ENCODE measurements at regions not wholly inside any gene's neighbourhood (a gene's known extent, or its start where the extent isn't known, plus 50 kb on each side); places are given as distances from the start of the nearest gene placed in this dataset.

- Mint-ChIP-seq H3K4me3 (no peak overlapping the region), H3K27ac (no peak overlapping the region), H3K9me3 (peaks cover 0 to 3% (median 0%) of the 10 kb centered on the region in 3 donors), H3K36me3 (no peaks in the 10 kb centered on the region), H3K27me3 (no peaks in the 10 kb centered on the region), H3K4me1 (no peaks in the 10 kb centered on the region)
Measured at GRCh38 chr2:150234787-150235446, 252.6 kb downstream of the RND3 start.

DNA sequence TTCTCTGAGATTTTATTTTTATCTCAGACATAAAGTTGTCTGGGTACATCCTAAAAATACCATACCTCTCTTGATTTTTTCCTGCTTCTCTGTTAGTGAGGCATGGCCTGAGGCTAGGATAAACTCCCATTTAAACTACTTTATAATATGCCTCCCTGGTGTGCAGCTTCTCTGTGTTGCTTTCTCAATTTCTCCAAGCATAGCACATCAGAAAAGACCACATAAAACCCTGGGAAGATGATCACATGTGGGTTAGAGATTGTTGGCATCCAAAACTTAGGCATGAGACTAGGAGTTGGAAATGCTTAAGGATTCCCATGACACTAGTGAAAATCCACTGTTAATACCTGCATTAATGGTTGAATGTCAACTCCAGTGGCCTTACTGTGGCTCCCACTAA lies 254.6 kb downstream of the RND3 start:
- H3K27ac Mint-ChIP-seq, result no peak overlapping the region
- no peak overlapping the region for H3K4me3 Mint-ChIP-seq
- no peaks in the 10 kb centered on the region for H3K27me3 Mint-ChIP-seq
- H3K36me3 Mint-ChIP-seq, result no peaks in the 10 kb centered on the region
- H3K4me1 Mint-ChIP-seq, result no peaks in the 10 kb centered on the region
- H3K9me3 Mint-ChIP-seq, result peaks cover 0 to 3% (median 0%) of the 10 kb centered on the region in 3 donors

- Mint-ChIP-seq H3K4me3 (no peak overlapping the region), H3K9me3 (peaks cover 0 to 3% (median 0%) of the 10 kb centered on the region in 3 donors), H3K36me3 (no peaks in the 10 kb centered on the region), H3K27ac (no peak overlapping the region), H3K4me1 (no peaks in the 10 kb centered on the region), H3K27me3 (no peaks in the 10 kb centered on the region)
Measured at GRCh38 chr2:150232321-150232720, 255.1 kb downstream of the RND3 start.

- H3K4me1 Mint-ChIP-seq, result no peaks in the 10 kb centered on the region
Measured at GRCh38 chr2:150230616-150231015, 256.9 kb downstream of the RND3 start.

GRCh38 chr2:150230004-150230403 lies 257.5 kb downstream of the RND3 start:
- H3K4me3 Mint-ChIP-seq, result no peak overlapping the region
- H3K36me3 Mint-ChIP-seq, result peaks cover 1% of the 10 kb centered on the region
- H3K9me3 Mint-ChIP-seq, result peaks cover 2 to 3% (median 3%) of the 10 kb centered on the region in 3 donors
- H3K27me3 Mint-ChIP-seq, result no peaks in the 10 kb centered on the region
- no peaks in the 10 kb centered on the region for H3K4me1 Mint-ChIP-seq
- no peak overlapping the region for H3K27ac Mint-ChIP-seq

More at GRCh38 chr2:150230616-150231015, 256.9 kb downstream of the RND3 start:
- Mint-ChIP-seq H3K27ac (no peak overlapping the region), H3K4me3 (no peak overlapping the region), H3K36me3 (peaks cover 1% of the 10 kb centered on the region), H3K27me3 (no peaks in the 10 kb centered on the region), H3K9me3 (peaks cover 2 to 3% (median 3%) of the 10 kb centered on the region in 3 donors)

DNA sequence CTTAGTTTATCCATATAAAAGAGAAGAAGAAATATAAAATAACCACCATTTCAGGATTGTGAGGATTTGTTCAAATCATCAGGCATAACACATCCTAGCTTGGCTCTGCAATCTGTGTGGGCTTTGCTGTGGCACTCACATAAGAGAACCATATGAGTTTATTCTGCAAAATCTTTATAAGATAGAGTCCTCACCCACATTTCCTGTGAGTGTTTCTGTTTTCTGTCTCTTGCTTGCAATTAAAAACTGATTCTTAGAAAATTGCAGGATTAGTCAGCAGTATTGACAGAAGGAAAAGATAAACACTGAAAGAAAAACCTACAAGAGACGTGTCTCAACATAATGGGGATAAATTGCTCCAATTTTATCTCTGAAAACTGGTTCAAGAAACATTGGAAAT lies 258.5 kb downstream of the RND3 start:
- Mint-ChIP-seq H3K4me3 (no peak overlapping the region), H3K9me3 (peaks cover 2 to 3% (median 3%) of the 10 kb centered on the region in 3 donors), H3K27me3 (no peaks in the 10 kb centered on the region), H3K4me1 (no peaks in the 10 kb centered on the region), H3K36me3 (peaks cover 1% of the 10 kb centered on the region), H3K27ac (no peak overlapping the region)

- peaks cover 2 to 3% (median 3%) of the 10 kb centered on the region in 3 donors for H3K9me3 Mint-ChIP-seq
- no peaks in the 10 kb centered on the region for H3K4me1 Mint-ChIP-seq
- no peaks in the 10 kb centered on the region for H3K27me3 Mint-ChIP-seq
- peaks cover 1% of the 10 kb centered on the region for H3K36me3 Mint-ChIP-seq
- H3K4me3 Mint-ChIP-seq, result no peak overlapping the region
- no peak overlapping the region for H3K27ac Mint-ChIP-seq
Measured at GRCh38 chr2:150225030-150225429, 262.4 kb downstream of the RND3 start.

DNA sequence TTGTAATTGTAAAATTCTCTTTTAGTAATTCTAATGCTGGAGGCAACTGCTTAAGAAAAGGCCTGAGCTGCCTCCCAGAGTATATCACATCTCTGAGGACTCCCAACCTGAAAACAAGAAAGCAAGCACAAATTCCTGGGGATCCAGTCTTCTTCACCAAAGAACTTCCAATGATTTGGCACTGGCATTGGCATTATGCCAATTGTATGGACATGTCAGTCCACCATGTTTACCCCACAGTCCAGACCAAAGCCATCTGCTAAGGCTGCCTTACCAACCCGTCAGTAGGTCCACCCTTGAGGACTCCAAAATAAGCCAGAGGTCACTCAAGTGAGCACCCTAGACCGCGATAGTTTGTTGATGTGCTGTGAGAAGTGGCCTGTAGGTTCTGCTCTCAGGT lies 263.1 kb downstream of the RND3 start:
- Mint-ChIP-seq H3K27me3 (no peaks in the 10 kb centered on the region), H3K27ac (peak overlapping the region in 1 of 3 donors; percentile 43), H3K4me3 (no peak overlapping the region), H3K36me3 (peaks cover 1% of the 10 kb centered on the region), H3K9me3 (peaks cover 2 to 3% (median 3%) of the 10 kb centered on the region in 3 donors), H3K4me1 (no peaks in the 10 kb centered on the region)

GRCh38 chr2:150222942-150223341 lies 264.5 kb downstream of the RND3 start:
- no peaks in the 10 kb centered on the region for H3K4me1 Mint-ChIP-seq
- H3K36me3 Mint-ChIP-seq, result peaks cover 3% of the 10 kb centered on the region
- H3K27ac Mint-ChIP-seq, result no peak overlapping the region
- no peaks in the 10 kb centered on the region for H3K27me3 Mint-ChIP-seq
- no peak overlapping the region for H3K4me3 Mint-ChIP-seq
- peaks cover 2 to 3% (median 3%) of the 10 kb centered on the region in 3 donors for H3K9me3 Mint-ChIP-seq

- Mint-ChIP-seq H3K4me3 (peak overlapping the region in 1 of 4 donors; percentile 37), H3K27ac (no peak overlapping the region), H3K36me3 (peaks cover 3% of the 10 kb centered on the region), H3K9me3 (peaks cover 2 to 5% (median 3%) of the 10 kb centered on the region in 3 donors), H3K27me3 (no peaks in the 10 kb centered on the region), H3K4me1 (no peaks in the 10 kb centered on the region)
Measured at GRCh38 chr2:150222379-150222778, 265.1 kb downstream of the RND3 start.

DNA sequence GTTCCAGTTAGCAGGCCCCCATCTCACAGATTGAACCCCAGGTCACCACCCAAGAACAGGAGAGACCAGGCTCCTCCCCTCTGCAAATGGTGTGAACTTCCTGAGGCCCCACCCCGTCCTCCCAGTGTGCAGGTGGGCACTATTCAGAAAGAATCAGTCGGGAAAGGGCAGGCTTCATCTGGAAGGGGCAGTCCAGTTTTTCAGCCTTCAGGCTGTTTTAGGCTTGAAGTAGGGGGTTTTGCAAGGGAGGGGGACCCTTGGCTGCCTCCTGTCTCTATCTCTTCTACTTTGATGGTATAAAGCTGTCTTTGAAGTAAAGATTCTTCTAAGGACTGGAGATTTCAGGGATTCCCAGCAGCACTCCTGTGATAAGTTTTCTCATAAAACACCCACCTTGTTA lies 267.6 kb downstream of the RND3 start:
- Mint-ChIP-seq H3K27me3 (no peaks in the 10 kb centered on the region), H3K36me3 (peaks cover 1% of the 10 kb centered on the region), H3K9me3 (peaks cover 0 to 5% (median 4%) of the 10 kb centered on the region in 3 donors), H3K4me1 (no peaks in the 10 kb centered on the region), H3K4me3 (no peak overlapping the region), H3K27ac (no peak overlapping the region)

GRCh38 chr2:150215041-150215440 lies 272.4 kb downstream of the RND3 start:
- H3K9me3 Mint-ChIP-seq, result peaks cover 0 to 7% (median 2%) of the 10 kb centered on the region in 3 donors
- H3K27me3 Mint-ChIP-seq, result no peaks in the 10 kb centered on the region
- no peak overlapping the region for H3K4me3 Mint-ChIP-seq
- H3K4me1 Mint-ChIP-seq, result no peaks in the 10 kb centered on the region
- no peak overlapping the region for H3K27ac Mint-ChIP-seq
- H3K36me3 Mint-ChIP-seq, result peaks cover 1% of the 10 kb centered on the region

- Mint-ChIP-seq H3K9me3 (peaks cover 1 to 7% (median 2%) of the 10 kb centered on the region in 3 donors), H3K4me1 (no peaks in the 10 kb centered on the region), H3K4me3 (no peak overlapping the region), H3K36me3 (peaks cover 1% of the 10 kb centered on the region), H3K27me3 (no peaks in the 10 kb centered on the region), H3K27ac (no peak overlapping the region)
Measured at GRCh38 chr2:150214626-150215025, 272.8 kb downstream of the RND3 start.

- Mint-ChIP-seq H3K27me3 (no peaks in the 10 kb centered on the region), H3K27ac (no peak overlapping the region), H3K9me3 (peaks cover 1 to 13% (median 4%) of the 10 kb centered on the region in 3 donors), H3K4me1 (no peaks in the 10 kb centered on the region), H3K36me3 (no peaks in the 10 kb centered on the region), H3K4me3 (no peak overlapping the region)
Measured at GRCh38 chr2:150212722-150213171, 274.7 kb downstream of the RND3 start.

GRCh38 chr2:150211164-150211631 lies 276.3 kb downstream of the RND3 start:
- peaks cover 1 to 10% (median 5%) of the 10 kb centered on the region in 3 donors for H3K9me3 Mint-ChIP-seq

DNA sequence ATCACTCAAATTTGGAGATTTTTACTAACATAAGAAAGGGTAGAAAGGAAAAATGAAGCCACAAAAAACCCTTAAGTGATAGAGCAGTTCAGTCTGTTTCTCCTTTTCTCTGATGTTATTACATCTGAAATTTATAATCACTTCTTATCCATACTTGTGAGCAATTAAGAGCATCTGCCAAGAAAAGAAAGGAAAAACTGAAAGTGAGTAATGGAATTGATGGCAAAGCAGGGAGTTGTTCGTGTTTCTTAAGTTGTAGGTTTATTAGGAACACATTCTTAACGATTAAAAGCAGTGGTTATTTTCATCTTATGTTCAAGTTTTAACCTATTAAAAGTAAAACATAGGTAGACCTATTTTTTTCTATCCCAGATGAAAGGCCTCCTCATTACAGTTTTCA lies 277.7 kb downstream of the RND3 start:
- no peak overlapping the region for H3K27ac Mint-ChIP-seq
- H3K27me3 Mint-ChIP-seq, result no peaks in the 10 kb centered on the region
- peaks cover 1 to 10% (median 3%) of the 10 kb centered on the region in 3 donors for H3K9me3 Mint-ChIP-seq
- H3K36me3 Mint-ChIP-seq, result no peaks in the 10 kb centered on the region
- H3K4me1 Mint-ChIP-seq, result no peaks in the 10 kb centered on the region
- H3K4me3 Mint-ChIP-seq, result no peak overlapping the region

More at GRCh38 chr2:150211164-150211631, 276.3 kb downstream of the RND3 start:
- no peak overlapping the region for H3K27ac Mint-ChIP-seq
- H3K4me3 Mint-ChIP-seq, result no peak overlapping the region
- H3K36me3 Mint-ChIP-seq, result no peaks in the 10 kb centered on the region
- H3K27me3 Mint-ChIP-seq, result no peaks in the 10 kb centered on the region
- no peaks in the 10 kb centered on the region for H3K4me1 Mint-ChIP-seq
